HepG2 (cell line): ENCODE measurements at regions not wholly inside any gene's neighbourhood (a gene's known extent, or its start where the extent isn't known, plus 50 kb on each side); places are given as distances from the start of the nearest gene placed in this dataset.

Experiments used
- ATAC-seq: fragments of 200-7000 bp; cut with Tn5 transposase; 3 replicates; pipeline ENCODE4 v1.9.1; 2020; ENCODE audit warnings: mild to moderate bottlenecking, moderate library complexity
- BruUV-seq: library from RNA; stranded (reverse); fragments of 400-500 nt; replicated peaks from 2 replicates; lab custom pipeline; 2021; lab: Mats Ljungman, UMichigan
- CTCF ChIA-PET: fragments of 300-600 bp; formaldehyde crosslinking; extraction: SDS; loops from one replicate; lab custom pipeline; 2021; ENCODE audit warnings: low total read pairs, inconsistent platforms, low intra/inter-chr PET ratio; lab: Yijun Ruan, JAX
- POLR2A ChIA-PET: fragments of 350-600 bp; sonication (Branson Sonifier 250); formaldehyde crosslinking; loops from one replicate; lab custom pipeline; 2020; ENCODE audit warnings: antibody characterized with exemption, inconsistent platforms; lab: Yijun Ruan, JAX
- DNase-seq: peaks from one replicate; pipeline ENCODE4 v3.0.0-alpha.2; 2015; ENCODE audit warnings: low spot score
- FAIRE-seq: peaks from 3 replicates; lab custom pipeline; 2011; peaks lifted over from hg19 to GRCh38; lab: Jason Lieb, UNC
- H2AFZ ChIP-seq: one replicate; pipeline ENCODE4 v1.6.1; 2011; ENCODE audit warnings: low read length, inconsistent platforms
- H3K27ac ChIP-seq: fragments of 300-600 bp; 3 replicates; pipeline ENCODE4 v1.8.0; 2011; ENCODE audit warnings: mixed run types, mild to moderate bottlenecking, mixed read lengths, low read length, inconsistent platforms; ENCODE audit not compliant: insufficient read depth; ENCODE audit errors: extremely low read length
- H3K27me3 ChIP-seq, 2 experiments: fragments of 200-600 bp in 1 of 2; 2 replicates in 1 of 2; 3 replicates in 1 of 2; pipeline versions ENCODE4 v1.6.0 to v1.8.0; 2011; ENCODE audit warnings: low read length in 2 of 2, mild to moderate bottlenecking in 2 of 2, moderate library complexity in 2 of 2, inconsistent platforms in 1 of 2; ENCODE audit not compliant: insufficient read depth in 2 of 2, control insufficient read depth in 1 of 2
- H3K36me3 ChIP-seq, 2 experiments: fragments of 200-600 bp in 1 of 2; replicated peaks in 1 of 2; 2 replicates in 1 of 2; 3 replicates in 1 of 2; pipeline versions ENCODE4 v1.5.1 to v1.8.0; 2011; ENCODE audit warnings: low read length in 2 of 2, inconsistent platforms in 1 of 2; ENCODE audit not compliant: insufficient read depth in 2 of 2, control insufficient read depth in 1 of 2
- H3K4me1 ChIP-seq: 2 replicates; pipeline ENCODE4 v1.5.1; 2012; ENCODE audit warnings: low read length, inconsistent platforms; ENCODE audit not compliant: insufficient read depth
- H3K4me2 ChIP-seq: 2 replicates; pipeline ENCODE4 v1.6.0; 2011; ENCODE audit warnings: low read depth, low read length, inconsistent platforms
- H3K4me3 ChIP-seq, 3 experiments: fragments of 200-600 bp in 1 of 3; sonication (generic), shearing (Covaris generic) in 1 of 3; replicated peaks in 1 of 3; 2 replicates each; pipeline ENCODE4 v1.5.1; 2011 to 2016; ENCODE audit warnings: low read length in 3 of 3, inconsistent platforms in 2 of 3, low read depth in 2 of 3, mild to moderate bottlenecking in 2 of 3, control low read depth in 1 of 3, mixed read lengths in 1 of 3; ENCODE audit not compliant: insufficient read depth in 1 of 3
- H3K79me2 ChIP-seq: one replicate; pipeline ENCODE4 v1.6.1; 2011; ENCODE audit warnings: low read length, inconsistent platforms; ENCODE audit not compliant: insufficient read depth
- H3K9ac ChIP-seq: 2 replicates; pipeline ENCODE4 v1.6.0; 2011; ENCODE audit warnings: mild to moderate bottlenecking, low read depth, low read length, inconsistent platforms; ENCODE audit not compliant: insufficient read depth
- H3K9me3 ChIP-seq: 2 replicates; pipeline ENCODE4 v1.5.1; 2012; ENCODE audit warnings: mild to moderate bottlenecking, low read length
- H4K20me1 ChIP-seq: 2 replicates; pipeline ENCODE4 v1.6.0; 2011; ENCODE audit warnings: inconsistent platforms, mild to moderate bottlenecking, low read length, moderate library complexity; ENCODE audit not compliant: insufficient read depth
- CAMTA2 ChIP-seq: sonication (generic); formaldehyde crosslinking; IDR thresholded peaks from 2 replicates; pipeline ENCODE4 v1.4.0; 2020; ENCODE audit warnings: mild to moderate bottlenecking, missing genetic modification reagents, borderline replicate concordance
- CENPT ChIP-seq: sonication (generic); formaldehyde crosslinking; IDR thresholded peaks from 2 replicates; pipeline ENCODE4 v1.8.0; 2022; ENCODE audit warnings: low read depth, mild to moderate bottlenecking, moderate library complexity, missing genetic modification reagents
- DNMT3B ChIP-seq: conservative IDR thresholded peaks from 2 replicates; pipeline ENCODE4 v1.6.1; 2016; ENCODE audit warnings: missing biosample characterization, control low read depth
- FOSL2 ChIP-seq: sonication (generic); formaldehyde crosslinking; IDR thresholded peaks from 2 replicates; pipeline ENCODE4 v1.4.0; 2020; ENCODE audit warnings: missing genetic modification reagents
- HNF1A ChIP-seq, 2 experiments: sonication (generic) in 1 of 2; formaldehyde crosslinking in 1 of 2; IDR thresholded peaks; 2 replicates each; pipeline versions ENCODE4 v1.4.0 to v1.6.1; 2016 to 2020; ENCODE audit warnings: borderline replicate concordance in 1 of 2, low read depth in 1 of 2, mild to moderate bottlenecking in 1 of 2, missing genetic modification reagents in 1 of 2
- MIER3 ChIP-seq: IDR thresholded peaks from 2 replicates; pipeline ENCODE4 v1.6.1; 2016; ENCODE audit warnings: missing compliant biosample characterization, borderline replicate concordance
- NPAS2 ChIP-seq: sonication (generic); formaldehyde crosslinking; IDR thresholded peaks from 2 replicates; pipeline ENCODE4 v1.8.0; 2022; ENCODE audit warnings: mild to moderate bottlenecking, missing genetic modification reagents, borderline replicate concordance
- TEF ChIP-seq: sonication (generic); formaldehyde crosslinking; IDR thresholded peaks from 2 replicates; pipeline ENCODE4 v1.5.0; 2020; ENCODE audit warnings: missing genetic modification reagents
- ZFP36 ChIP-seq: fragments of 150-350 bp; IDR thresholded peaks from 2 replicates; pipeline ENCODE4 v1.6.1; 2018; ENCODE audit warnings: borderline replicate concordance, low read length, low read depth; ENCODE audit not compliant: partially characterized antibody
- ZNF234 ChIP-seq: sonication (generic); formaldehyde crosslinking; conservative IDR thresholded peaks from 2 replicates; pipeline ENCODE4 v1.5.1; 2020; ENCODE audit warnings: mild to moderate bottlenecking, missing genetic modification reagents
- ZNF577 ChIP-seq: sonication (generic); formaldehyde crosslinking; IDR thresholded peaks from 2 replicates; pipeline ENCODE4 v1.4.0; 2020; ENCODE audit warnings: mild to moderate bottlenecking, low read depth, missing genetic modification reagents, borderline replicate concordance
- WGBS: methylation state at CpG from one replicate; pipeline ENCODE4 v1.1.6; 2017; ENCODE audit warnings: low lambda C conversion rate; 5-methylcytosine and 5-hydroxymethylcytosine counted together
- in situ Hi-C: cut with HindIII; loops from 2 replicates; pipeline ENCODE4 v1.10.0; 2017; ENCODE audit warnings: low pct_unique_long_range_greater_than_20kb; ENCODE audit not compliant: extremely low pct_ligation_motif_present
- intact Hi-C: fragments of 100-400 bp; cut with micrococcal nuclease; formaldehyde crosslinking; loops from one replicate; pipeline ENCODE4 v1.10.0; 2022; ENCODE audit not compliant: unreplicated experiment
- TF ChIP-seq, protein P1 (sequence below): sonication (generic); formaldehyde crosslinking; IDR thresholded peaks from 2 replicates; pipeline ENCODE4 v1.8.1; 2023; ENCODE audit warnings: mild to moderate bottlenecking, moderate library complexity, missing genetic modification reagents

DNA sequence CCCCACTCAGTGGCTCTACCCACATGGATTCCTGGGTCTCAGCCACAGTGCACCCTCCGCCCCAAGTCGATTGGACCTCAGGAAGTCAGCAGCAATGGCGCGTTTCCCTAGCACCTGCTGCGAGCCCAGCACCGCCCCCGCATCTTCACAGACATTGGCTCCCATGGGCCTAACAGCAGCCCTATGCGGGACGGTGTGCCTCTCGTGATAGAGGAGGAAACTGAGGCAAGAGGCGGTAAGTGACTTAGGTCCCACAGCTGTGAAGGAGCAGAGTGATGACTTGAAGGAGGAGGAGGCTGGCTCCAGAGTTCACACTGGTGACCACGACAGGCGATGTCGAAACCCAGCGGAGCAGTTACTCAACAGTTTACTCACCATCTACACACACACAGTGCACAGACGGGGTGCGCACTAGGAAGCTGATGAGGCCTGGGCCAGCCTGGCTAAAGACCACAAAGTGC, 104.5 kb upstream of the SOX1 start (continued):
- TF ChIP-seq TEF (CRISPR knock-in tag) (no peak), NPAS2 (no peak), FOSL2 (CRISPR knock-in tag) (0 out of 2 replicates have a peak, but pooled peaks have one; percentile 11)

DNA sequence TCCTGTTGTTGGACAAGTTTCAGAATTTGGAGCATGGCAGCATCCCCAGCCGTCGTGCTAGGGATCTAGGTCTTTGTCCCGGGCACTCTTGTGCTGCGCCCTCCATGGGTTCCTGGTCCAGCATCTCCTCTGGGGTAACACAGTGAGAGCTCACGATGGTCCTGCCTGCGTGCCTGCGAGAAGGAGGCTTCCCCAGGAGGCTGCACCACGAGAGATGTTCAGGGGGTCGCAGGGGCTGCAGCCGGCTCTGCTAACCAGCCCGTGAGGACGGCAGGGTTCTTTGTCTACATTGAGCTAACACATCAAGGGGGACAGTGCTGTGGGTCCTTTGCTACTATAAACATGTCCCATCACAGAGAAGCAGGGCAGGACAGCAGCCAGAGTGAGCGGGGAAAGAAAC, 103.9 kb upstream of the SOX1 start:
- intact Hi-C loops, result no loop called here
- Histone ChIP-seq H4K20me1 (no peaks in the 10 kb centered on the region), H3K9ac (no peak overlapping the region), H2AFZ (no peak overlapping the region), H3K27me3 (peaks cover 4 to 13% of the 10 kb centered on the region in 2 experiments; a peak in 4 of 5 replicates), H3K27ac (no peak overlapping the region), H3K4me1 (no peaks in the 10 kb centered on the region), H3K4me2 (no peak overlapping the region), H3K4me3 (no peak overlapping the region), H3K36me3 (no peaks in the 10 kb centered on the region), H3K79me2 (no peaks in the 10 kb centered on the region), H3K9me3 (no peaks in the 10 kb centered on the region)
- WGBS, result 35% methylated on average over 6 of the region's 13 CpGs
- in situ Hi-C loops, result no loop called here
- CTCF ChIA-PET, result no interaction called here
- ATAC-seq, result no peak
- TF ChIP-seq CENPT (CRISPR knock-in tag) (no peak), HNF1A (IDR thresholded peaks at IDR 0.05; ENCODE audit: low read depth) (no peak), HNF1A (CRISPR knock-in tag; IDR thresholded peaks at IDR 0.05; ENCODE audit: borderline replicate concordance) (no peak), CAMTA2 (CRISPR knock-in tag) (no peak), MIER3 (CRISPR knock-in tag) (no peak), ZNF234 (no peak), ZNF577 (CRISPR knock-in tag) (no peak), DNMT3B (CRISPR knock-in tag) (no peak), ZFP36 (no peak)
- TF ChIP-seq, protein P1, sequence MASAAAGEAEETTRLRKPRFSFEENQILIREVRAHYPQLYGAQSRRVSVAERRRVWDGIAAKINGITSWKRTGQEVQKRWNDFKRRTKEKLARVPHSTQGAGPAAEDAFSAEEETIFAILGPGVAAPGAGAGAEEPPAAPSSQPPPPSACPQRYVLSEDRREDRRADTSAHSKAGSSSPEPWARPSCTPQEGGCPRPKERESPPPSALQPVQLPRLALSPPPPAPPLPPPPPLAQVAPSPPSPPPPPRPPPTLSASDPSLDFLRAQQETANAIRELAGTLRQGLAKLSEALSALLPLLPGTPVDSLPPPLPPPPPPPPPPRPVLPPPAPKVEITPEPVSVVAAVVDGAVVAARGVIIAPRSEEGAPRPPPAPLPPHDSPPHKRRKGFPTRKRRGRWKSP (CRISPR knock-in tag), result no peak
- no peak for DNase-seq
- BruUV-seq, result no TSS peak
- POLR2A ChIA-PET, result no interaction called here
- no peak for FAIRE-seq
